ENCODE measurements at regions not wholly inside any gene's neighbourhood (a gene's known extent, or its start where the extent isn't known, plus 50 kb on each side); places are given as distances from the start of the nearest gene placed in this dataset.

- H3K27me3 ChIP-seq, result no peaks in the 10 kb centered on the region
- no peak overlapping the region for H3K27ac ChIP-seq
- H3K9me3 ChIP-seq, result no peaks in the 10 kb centered on the region
- no peak for DNase-seq
- no peaks in the 10 kb centered on the region for H3K36me3 ChIP-seq
- intact Hi-C loops (cut with DNase I), result no loop called here
- TF ChIP-seq CTCF (IDR thresholded peaks at IDR 0.05), result no peak
- no peak overlapping the region for H3K9ac ChIP-seq (ENCODE audit: low read depth in 2 of 2, low read length in 2 of 2)
- no peak overlapping the region for H3K4me3 ChIP-seq
- no peaks in the 10 kb centered on the region for H3K4me1 ChIP-seq
Observed at GRCh38 chr3:181133832-181134231, 144.3 kb upstream of the DNAJC19 start.

GRCh38 chr3:181105646-181106045, 116.1 kb upstream of the DNAJC19 start:
- Histone ChIP-seq H3K4me3 (no peak overlapping the region), H3K27me3 (no peaks in the 10 kb centered on the region), H3K27ac (no peak overlapping the region), H3K4me1 (no peaks in the 10 kb centered on the region), H3K9ac (ENCODE audit: low read depth in 2 of 2, low read length in 2 of 2) (no peak overlapping the region), H3K36me3 (no peaks in the 10 kb centered on the region), H3K9me3 (no peaks in the 10 kb centered on the region)
- TF ChIP-seq CTCF (IDR thresholded peaks at IDR 0.05), result no peak
- no peak for DNase-seq
- intact Hi-C loops (cut with DNase I), result no loop called here

- Histone ChIP-seq H3K4me3 (no peak overlapping the region), H3K36me3 (no peaks in the 10 kb centered on the region), H3K4me1 (no peaks in the 10 kb centered on the region), H3K27ac (no peak overlapping the region), H3K9ac (ENCODE audit: low read depth in 2 of 2, low read length in 2 of 2) (no peak overlapping the region), H3K9me3 (no peaks in the 10 kb centered on the region), H3K27me3 (no peaks in the 10 kb centered on the region)
- TF ChIP-seq CTCF (IDR thresholded peaks at IDR 0.05), result no peak
- intact Hi-C loops (cut with DNase I), result no loop called here
- DNase-seq, result no peak
Observed at GRCh38 chr3:181103605-181104004, 114.1 kb upstream of the DNAJC19 start.

GRCh38 chr3:181086011-181086410, 96.5 kb upstream of the DNAJC19 start:
- intact Hi-C loops (cut with DNase I), result no loop called here
- no peak for TF ChIP-seq CTCF (IDR thresholded peaks at IDR 0.05)
- Histone ChIP-seq H3K4me1 (no peaks in the 10 kb centered on the region), H3K36me3 (no peaks in the 10 kb centered on the region), H3K9me3 (no peaks in the 10 kb centered on the region), H3K4me3 (no peak overlapping the region), H3K27ac (no peak overlapping the region), H3K9ac (ENCODE audit: low read depth in 2 of 2, low read length in 2 of 2) (no peak overlapping the region), H3K27me3 (no peaks in the 10 kb centered on the region)
- no peak for DNase-seq

GRCh38 chr3:181081930-181082329, 92.4 kb upstream of the DNAJC19 start:
- no peak for TF ChIP-seq CTCF (IDR thresholded peaks at IDR 0.05)
- intact Hi-C loops (cut with DNase I), result no loop called here
- no peak for DNase-seq

GRCh38 chr3:181076558-181076957, 87.0 kb upstream of the DNAJC19 start:
- no peaks in the 10 kb centered on the region for H3K36me3 ChIP-seq
- no peaks in the 10 kb centered on the region for H3K4me1 ChIP-seq
- no peak overlapping the region for H3K9ac ChIP-seq (ENCODE audit: low read depth in 2 of 2, low read length in 2 of 2)
- no peak for DNase-seq
- H3K9me3 ChIP-seq, result no peaks in the 10 kb centered on the region
- H3K4me3 ChIP-seq, result no peak overlapping the region
- intact Hi-C loops (cut with DNase I), result no loop called here
- no peak for TF ChIP-seq CTCF (IDR thresholded peaks at IDR 0.05)
- H3K27me3 ChIP-seq, result no peaks in the 10 kb centered on the region
- H3K27ac ChIP-seq, result no peak overlapping the region

More at GRCh38 chr3:181081930-181082329, 92.4 kb upstream of the DNAJC19 start:
- Histone ChIP-seq H3K4me3 (no peak overlapping the region), H3K27me3 (no peaks in the 10 kb centered on the region), H3K4me1 (no peaks in the 10 kb centered on the region), H3K27ac (no peak overlapping the region), H3K9ac (ENCODE audit: low read depth in 2 of 2, low read length in 2 of 2) (no peak overlapping the region), H3K9me3 (no peaks in the 10 kb centered on the region), H3K36me3 (no peaks in the 10 kb centered on the region)

All from colonic mucosa (tissue), 4 donors.